Cardiac fibroblast (primary cell): ENCODE measurements at regions not wholly inside any gene's neighbourhood (a gene's known extent, or its start where the extent isn't known, plus 50 kb on each side); places are given as distances from the start of the nearest gene placed in this dataset.

Experiments used
- DNase-seq, 2 donors: peaks; one replicate each; pipeline versions ENCODE4 v3.0.0 to v3.0.0-alpha.2; 2010; ENCODE audit warnings: low read depth in 2 of 2
- H3K4me3 ChIP-seq, 2 donors: replicated peaks in 1 of 2; 1 replicate in 1 of 2; 2 replicates in 1 of 2; pipeline ENCODE4 v1.5.1; 2011; ENCODE audit warnings: low read depth in 2 of 2, low read length in 2 of 2, mild to moderate bottlenecking in 2 of 2, moderate library complexity in 1 of 2
- CTCF ChIP-seq: IDR thresholded peaks from one replicate; pipeline ENCODE4 v1.5.1; 2011; ENCODE audit warnings: low read depth, mild to moderate bottlenecking, low read length, inconsistent platforms

- no peak for DNase-seq
- TF ChIP-seq CTCF, result no peak
- no peak overlapping the region for H3K4me3 ChIP-seq
Observed at GRCh38 chr9:117903453-117903852, 199.2 kb downstream of the TLR4 start.

GRCh38 chr9:117906763-117907162 lies 202.6 kb downstream of the TLR4 start:
- TF ChIP-seq CTCF, result no peak
- H3K4me3 ChIP-seq, result no peak overlapping the region
- no peak for DNase-seq

GRCh38 chr9:117907420-117907819 lies 203.2 kb downstream of the TLR4 start:
- no peak for TF ChIP-seq CTCF
- H3K4me3 ChIP-seq, result no peak overlapping the region

GRCh38 chr9:117916291-117916690 lies 212.1 kb downstream of the TLR4 start:
- no peak overlapping the region for H3K4me3 ChIP-seq
- DNase-seq, result no peak
- TF ChIP-seq CTCF, result no peak

More at GRCh38 chr9:117907420-117907819, 203.2 kb downstream of the TLR4 start:
- no peak for DNase-seq

GRCh38 chr9:117917873-117918272 lies 213.7 kb downstream of the TLR4 start:
- no peak overlapping the region for H3K4me3 ChIP-seq
- no peak for DNase-seq
- no peak for TF ChIP-seq CTCF

- DNase-seq, result no peak
- TF ChIP-seq CTCF, result no peak
- H3K4me3 ChIP-seq, result no peak overlapping the region
Observed at GRCh38 chr9:117919538-117919937, 215.3 kb downstream of the TLR4 start.

- no peak for TF ChIP-seq CTCF
- H3K4me3 ChIP-seq, result no peak overlapping the region
- no peak for DNase-seq
Observed at GRCh38 chr9:117926031-117926658, 221.9 kb downstream of the TLR4 start.
